ENCODE measurements at regions not wholly inside any gene's neighbourhood (a gene's known extent, or its start where the extent isn't known, plus 50 kb on each side); places are given as distances from the start of the nearest gene placed in this dataset.

DNA sequence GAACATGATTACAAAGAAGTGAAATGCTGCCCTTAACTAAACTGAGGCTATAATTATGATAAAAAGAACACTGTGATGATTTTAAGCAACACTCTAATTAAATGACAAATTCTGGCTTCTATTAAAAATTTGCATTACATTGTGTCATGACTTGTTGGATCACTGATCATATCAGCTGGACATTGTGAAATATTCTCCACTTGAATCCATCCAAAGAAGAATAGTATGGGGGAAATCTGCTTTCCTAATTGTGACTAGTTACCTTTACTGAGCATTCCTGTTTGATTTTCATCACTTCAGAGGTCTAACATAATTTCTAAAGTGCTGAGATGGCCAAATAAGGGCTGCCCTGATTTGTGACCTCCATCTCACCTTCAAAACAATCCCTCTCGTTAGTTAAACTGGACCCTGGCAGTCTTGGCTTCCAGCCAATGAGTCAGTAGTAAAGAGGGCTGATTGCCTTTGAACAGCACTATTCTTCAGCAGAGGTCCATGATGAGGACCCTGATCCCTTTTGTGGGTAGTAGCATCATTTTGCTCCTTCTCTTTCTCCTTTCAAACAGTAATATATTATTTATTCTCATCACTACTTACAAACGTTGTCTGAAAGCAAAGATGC is 53.5 kb upstream of the LEKR1 start:
- DNase-seq (no peak), ATAC-seq (no peak)
- CTCF ChIA-PET = interaction anchor here (0.7 kb wide), 1 partner anchor 409 kb away, joined by 3 read pairs; no protein-coding TSS in a partner anchor
- Mint-ChIP-seq H3K9me3 (ENCODE audit: low read depth) (no peaks in the 10 kb centered on the region), H3K4me1 (no peaks in the 10 kb centered on the region), H3K36me3 (ENCODE audit: low read depth) (no peaks in the 10 kb centered on the region), H3K27me3 (peaks cover 4% of the 10 kb centered on the region), H3K4me3 (no peak overlapping the region), H3K27ac (no peak overlapping the region)
- POLR2A ChIA-PET = no interaction called here
- intact Hi-C loops (cut with DNase I, micrococcal nuclease) = no loop called here

DNA sequence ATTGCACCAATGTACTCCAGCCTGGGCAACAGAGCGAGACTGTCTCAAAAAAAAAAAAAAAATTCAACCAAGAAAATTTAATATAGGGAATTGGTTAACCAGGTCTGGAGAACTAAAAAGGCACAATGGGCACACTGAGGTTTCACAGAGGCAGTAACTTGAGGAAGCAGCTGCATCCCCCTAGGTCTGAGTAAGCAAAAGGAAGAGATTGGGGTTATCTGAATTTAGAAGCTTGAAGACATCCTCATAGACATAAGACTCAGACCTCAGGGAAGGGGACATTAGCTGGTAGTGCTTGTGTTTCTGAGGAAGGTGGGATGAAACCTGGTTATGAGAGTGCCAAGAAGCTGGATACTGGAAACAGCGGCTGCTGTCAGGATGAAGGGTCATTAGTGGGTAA is 50.1 kb upstream of the LEKR1 start:
- POLR2A ChIA-PET = no interaction called here

More for the DNA sequence above, 50.1 kb upstream of the LEKR1 start:
- DNase-seq (no peak), ATAC-seq (no peak)
- Mint-ChIP-seq H3K36me3 (ENCODE audit: low read depth) (no peaks in the 10 kb centered on the region), H3K9me3 (ENCODE audit: low read depth) (no peaks in the 10 kb centered on the region), H3K27me3 (peaks cover 8% of the 10 kb centered on the region), H3K4me3 (no peak overlapping the region), H3K4me1 (no peaks in the 10 kb centered on the region), H3K27ac (no peak overlapping the region)
- CTCF ChIA-PET = interaction anchor here (1.2 kb wide), 1 partner anchor 36 kb away, joined by 3 read pairs; no protein-coding TSS in a partner anchor
- intact Hi-C loops (cut with DNase I, micrococcal nuclease) = no loop called here

Data from activated CD4-positive, alpha-beta T cell treated with anti-CD3 and anti-CD28 coated beads for 36 hours (primary cell).